Hepatocyte (in vitro differentiated cells): ENCODE measurements at regions not wholly inside any gene's neighbourhood (a gene's known extent, or its start where the extent isn't known, plus 50 kb on each side); places are given as distances from the start of the nearest gene placed in this dataset.

Experiments
- CTCF ChIP-seq: fragments of 200-600 bp; sonication (generic); IDR thresholded peaks from 2 replicates; pipeline ENCODE4 v1.5.1; 2016; ENCODE audit warnings: antibody characterized with exemption, mild to moderate bottlenecking; ENCODE audit not compliant: poor library complexity
- EZH2 ChIP-seq: fragments of 200-600 bp; sonication (generic); IDR thresholded peaks from 2 replicates; pipeline ENCODE4 v1.6.1; 2016; ENCODE audit warnings: antibody characterized with exemption, mild to moderate bottlenecking, borderline replicate concordance
- EZH2phosphoT487 ChIP-seq: fragments of 200-600 bp; sonication (generic); IDR thresholded peaks from one replicate; pipeline ENCODE4 v1.6.1; 2018; ENCODE audit warnings: antibody characterized with exemption, mild to moderate bottlenecking, low read depth, moderate library complexity; ENCODE audit not compliant: unreplicated experiment, severe bottlenecking

- no peak for TF ChIP-seq CTCF
- TF ChIP-seq EZH2: no peak
- TF ChIP-seq EZH2phosphoT487: no peak
Measured at GRCh38 chr18:77517901-77518300, 268.3 kb downstream of the GALR1 start.
